Left cardiac atrium (tissue), 4 donors: ENCODE measurements at regions not wholly inside any gene's neighbourhood (a gene's known extent, or its start where the extent isn't known, plus 50 kb on each side); places are given as distances from the start of the nearest gene placed in this dataset.

Experiments used
- ATAC-seq, 2 donors: fragments of 200-7000 bp; cut with Tn5 transposase; one replicate each; pipeline ENCODE4 v1.9.1; 2020; ENCODE audit warnings: mild to moderate bottlenecking in 2 of 2, moderate library complexity in 2 of 2
- DNase-seq: peaks from one replicate; pipeline ENCODE4 v3.0.0-alpha.2; 2020
- intact Hi-C, 2 donors: fragments of 100-400 bp; cut with DNase I; formaldehyde crosslinking; loops; one replicate each; pipeline versions ENCODE4 v1.14.1 to v1.15.1; 2022 to 2023
- donor health status: DM: no; HTN: yes; CAD: no.
- donor health status: DM: no; HTN: yes; CAD: no; lungs with severe emphysema.
- donor health status: DM: yes; HTN: yes; CAD: no.
- donor health status: Dilated cardiomyopathy.

DNA sequence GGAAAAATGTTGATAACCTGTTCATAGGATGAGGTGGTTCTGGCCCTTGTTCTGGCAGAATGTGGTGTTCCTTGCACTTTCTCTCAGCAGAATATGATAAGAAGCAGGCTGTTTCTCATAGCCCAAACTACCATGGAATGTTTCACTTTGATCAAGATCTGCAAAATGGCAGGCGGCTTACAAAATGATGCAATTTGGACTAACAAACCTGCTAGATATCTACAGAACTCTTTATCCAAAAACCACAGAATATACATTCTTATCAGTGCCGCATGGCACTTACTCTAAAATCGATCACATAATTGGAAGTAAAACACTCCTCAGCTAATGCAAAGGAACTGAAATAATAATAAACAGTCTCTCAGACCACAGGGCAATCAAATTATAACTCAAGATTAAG is 55.9 kb upstream of the ABCB7 start:
- intact Hi-C loops = no loop called here
- DNase-seq = no peak
- ATAC-seq = no peak

DNA sequence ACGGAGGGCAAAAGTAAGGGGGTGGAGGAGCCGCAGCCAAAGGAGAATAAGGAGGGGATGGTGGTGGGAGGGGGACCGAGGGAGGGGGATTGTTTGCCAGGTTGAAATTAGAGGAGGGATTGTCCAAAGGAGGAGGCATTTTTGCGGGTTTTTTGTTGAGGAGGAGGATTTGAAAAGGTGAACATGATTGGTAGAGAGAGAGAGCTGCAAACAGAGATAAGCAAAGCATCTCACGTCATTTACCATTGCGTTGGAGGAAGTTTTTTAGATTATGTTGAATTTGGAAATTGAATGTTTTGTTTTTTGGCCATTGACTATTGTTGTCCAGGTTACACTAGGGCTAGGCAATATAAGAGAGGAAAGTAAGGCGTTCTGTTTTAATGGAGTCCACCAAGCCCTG is 54.5 kb upstream of the ABCB7 start:
- DNase-seq (no peak), ATAC-seq (peak in 1 of 2 donors; percentile 45)
- intact Hi-C loops = no loop called here
